Ovary (tissue), 7 donors: ENCODE measurements at regions not wholly inside any gene's neighbourhood (a gene's known extent, or its start where the extent isn't known, plus 50 kb on each side); places are given as distances from the start of the nearest gene placed in this dataset.

ENCODE experiments used
- DNase-seq, 5 donors: peaks; one replicate each; pipeline ENCODE4 v3.0.0-alpha.2; 2019 to 2020
- H3K27ac ChIP-seq, 2 donors: fragments of 200-600 bp; one replicate each; pipeline versions ENCODE4 v1.5.1 to v1.8.0; 2019 to 2022
- H3K27me3 ChIP-seq: fragments of 200-600 bp; one replicate; pipeline ENCODE4 v1.8.0; 2022
- H3K36me3 ChIP-seq: fragments of 200-600 bp; sonication (generic); one replicate; pipeline ENCODE4 v1.5.1; 2019
- H3K4me1 ChIP-seq: one replicate; pipeline ENCODE4 v1.8.1; 2013; ENCODE audit warnings: mild to moderate bottlenecking, moderate library complexity; ENCODE audit not compliant: insufficient read depth
- H3K4me3 ChIP-seq: fragments of 200-600 bp; sonication (generic); one replicate; pipeline ENCODE4 v1.5.1; 2017
- H3K9me3 ChIP-seq, 2 donors: fragments of 200-600 bp in 1 of 2; sonication (generic) in 1 of 2; one replicate each; pipeline versions ENCODE4 v1.5.1 to v1.8.1; 2013 to 2019; ENCODE audit warnings: mild to moderate bottlenecking in 1 of 2, moderate library complexity in 1 of 2
- EP300 ChIP-seq: sonication (generic); formaldehyde crosslinking; IDR thresholded peaks from one replicate; pipeline ENCODE4 v1.6.1; 2017; ENCODE audit warnings: antibody characterized with exemption
- POLR2A ChIP-seq: fragments of 450-650 bp; IDR thresholded peaks from one replicate; pipeline ENCODE4 v1.6.1; 2017; ENCODE audit warnings: antibody characterized with exemption, mild to moderate bottlenecking, moderate library complexity
- WGBS, 3 donors: extraction: QIAGEN DNeasy Blood & Tissue Kit in 1 of 3; methylation state at CpG; one replicate each; pipeline versions ENCODE4 v1.1.5 to v1.1.7; 2013 to 2017; 5-methylcytosine and 5-hydroxymethylcytosine counted together
- intact Hi-C, 4 donors: fragments of 100-400 bp; cut with DNase I; formaldehyde crosslinking; loops; one replicate each; pipeline versions ENCODE4 v1.11.0 to v1.15.1; 2022 to 2023
- TF ChIP-seq, protein P1 (sequence below), 3 donors: fragments of 450-650 bp in 2 of 3; fragments of 200-600 bp in 1 of 3; IDR thresholded peaks; one replicate each; pipeline versions ENCODE4 v1.5.1 to v1.8.0; 2016 to 2022; ENCODE audit warnings: antibody characterized with exemption in 3 of 3, mild to moderate bottlenecking in 1 of 3
- donor health status: DM: no; HTN: no; CAD: no; lungs with moderate emphysema.
- donor health status: DM: no; HTN: no; CAD: no.
- donor health status: Bipolar disorder and iron deficiency.
- donor health status: DM: no; HTN: no; CAD: no.
- donor health status: DM: yes; HTN: yes; CAD: no.

DNA sequence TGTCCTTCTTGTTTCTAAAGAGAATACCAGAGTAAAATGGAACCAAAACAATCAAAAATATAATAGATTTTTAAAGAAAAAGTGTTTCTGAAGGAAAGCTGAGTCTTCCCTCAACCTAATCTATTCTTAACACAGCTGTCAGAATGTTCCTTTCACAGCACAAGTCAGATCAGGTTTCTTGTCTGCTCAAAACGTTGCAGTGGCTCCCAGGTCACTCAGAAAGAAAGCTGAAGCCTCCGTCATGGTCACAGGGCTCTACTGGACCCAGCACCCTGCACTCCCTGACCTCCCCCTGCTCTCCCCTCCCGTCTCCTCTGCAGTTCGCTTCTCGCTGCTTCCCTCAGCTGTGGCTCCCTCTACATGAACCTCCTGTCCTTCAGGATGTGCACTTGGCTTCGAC is 90.7 kb upstream of the PTPRM start:
- Histone ChIP-seq H3K9me3 (no peaks in the 10 kb centered on the region), H3K4me3 (no peak overlapping the region), H3K27me3 (no peaks in the 10 kb centered on the region), H3K36me3 (no peaks in the 10 kb centered on the region), H3K27ac (no peak overlapping the region), H3K4me1 (no peaks in the 10 kb centered on the region)
- no peak for DNase-seq
- intact Hi-C loops = no loop called here
- WGBS, 3 donors = 63 to 74% (median 69%) methylated on average over 6 of the region's 6 CpGs
- TF ChIP-seq POLR2A (no peak), EP300 (no peak)
- TF ChIP-seq, protein P1, sequence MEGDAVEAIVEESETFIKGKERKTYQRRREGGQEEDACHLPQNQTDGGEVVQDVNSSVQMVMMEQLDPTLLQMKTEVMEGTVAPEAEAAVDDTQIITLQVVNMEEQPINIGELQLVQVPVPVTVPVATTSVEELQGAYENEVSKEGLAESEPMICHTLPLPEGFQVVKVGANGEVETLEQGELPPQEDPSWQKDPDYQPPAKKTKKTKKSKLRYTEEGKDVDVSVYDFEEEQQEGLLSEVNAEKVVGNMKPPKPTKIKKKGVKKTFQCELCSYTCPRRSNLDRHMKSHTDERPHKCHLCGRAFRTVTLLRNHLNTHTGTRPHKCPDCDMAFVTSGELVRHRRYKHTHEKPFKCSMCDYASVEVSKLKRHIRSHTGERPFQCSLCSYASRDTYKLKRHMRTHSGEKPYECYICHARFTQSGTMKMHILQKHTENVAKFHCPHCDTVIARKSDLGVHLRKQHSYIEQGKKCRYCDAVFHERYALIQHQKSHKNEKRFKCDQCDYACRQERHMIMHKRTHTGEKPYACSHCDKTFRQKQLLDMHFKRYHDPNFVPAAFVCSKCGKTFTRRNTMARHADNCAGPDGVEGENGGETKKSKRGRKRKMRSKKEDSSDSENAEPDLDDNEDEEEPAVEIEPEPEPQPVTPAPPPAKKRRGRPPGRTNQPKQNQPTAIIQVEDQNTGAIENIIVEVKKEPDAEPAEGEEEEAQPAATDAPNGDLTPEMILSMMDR (IDR thresholded peaks at IDR 0.05) = no peak

DNA sequence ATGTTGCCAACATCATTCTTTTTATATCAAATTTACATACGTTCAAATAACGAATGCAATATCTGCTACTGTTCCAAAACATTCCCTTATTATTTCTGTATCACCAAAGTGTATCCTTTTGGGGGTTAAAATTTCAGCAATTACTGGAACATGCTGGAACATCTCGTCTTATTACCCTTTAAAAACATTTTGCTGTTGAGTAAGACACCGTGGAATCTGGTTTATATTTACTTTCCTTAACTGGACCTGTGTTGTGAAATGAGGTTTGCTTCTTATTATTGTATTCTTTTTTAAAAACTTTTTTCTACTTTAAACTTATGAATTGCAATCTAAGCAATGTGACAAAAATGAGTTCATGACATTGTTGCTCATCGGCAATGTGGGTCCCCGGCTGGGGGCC is 87.4 kb upstream of the PTPRM start:
- no peak overlapping the region for H3K4me3 ChIP-seq
- H3K4me1 ChIP-seq = no peaks in the 10 kb centered on the region
- intact Hi-C loops = no loop called here
- TF ChIP-seq, protein P1 (IDR thresholded peaks at IDR 0.05) = no peak
- no peak for TF ChIP-seq EP300
- no peak for TF ChIP-seq POLR2A
- H3K27me3 ChIP-seq = no peaks in the 10 kb centered on the region
- H3K36me3 ChIP-seq = no peaks in the 10 kb centered on the region
- WGBS, 3 donors = 7 to 23% (median 19%) methylated on average over 6 of the region's 6 CpGs
- no peak for DNase-seq
- no peaks in the 10 kb centered on the region for H3K9me3 ChIP-seq
- no peak overlapping the region for H3K27ac ChIP-seq

DNA sequence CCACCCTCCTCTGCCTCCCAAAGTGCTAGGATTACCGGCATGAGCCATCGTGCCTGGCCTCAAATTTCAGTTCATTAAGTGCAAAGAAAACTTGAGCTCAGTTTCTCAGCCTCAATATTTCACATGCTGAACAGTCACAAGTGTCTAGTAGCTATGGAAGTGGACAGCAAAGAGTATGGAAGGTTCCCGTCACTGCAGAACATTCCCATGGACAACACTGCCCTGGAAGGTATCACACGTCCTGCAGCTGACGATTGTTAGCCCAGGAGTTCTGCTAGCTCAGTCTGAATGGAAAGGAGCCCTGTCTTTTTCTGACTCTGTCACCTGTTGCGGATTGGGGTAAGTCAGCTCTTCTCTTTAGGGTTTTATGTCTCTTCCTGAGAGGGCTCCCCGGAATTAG is 86.2 kb upstream of the PTPRM start:
- no peak overlapping the region for H3K27ac ChIP-seq
- 91 to 93% (median 92%) methylated on average over 7 of the region's 7 CpGs for WGBS, 3 donors
- intact Hi-C loops = no loop called here

DNA sequence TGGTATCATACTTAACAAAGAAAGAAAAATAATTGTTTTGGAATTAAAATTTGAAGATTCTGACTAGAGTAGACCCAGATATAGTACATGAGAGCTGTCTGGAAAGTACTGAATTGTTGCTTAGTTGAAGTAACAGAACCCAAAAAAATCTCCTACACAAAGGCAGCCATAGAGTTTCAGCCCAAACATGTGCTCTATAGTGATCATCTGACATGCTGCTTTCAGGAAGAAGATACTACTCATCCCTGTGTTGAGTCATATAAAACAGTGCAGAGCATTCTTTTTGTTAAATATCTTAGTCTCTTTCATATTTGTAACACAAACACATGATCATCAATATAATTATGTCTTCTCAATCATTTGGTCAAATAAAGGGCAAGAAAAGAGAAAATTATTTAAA is 84.8 kb upstream of the PTPRM start:
- Histone ChIP-seq H3K4me1 (no peaks in the 10 kb centered on the region), H3K4me3 (no peak overlapping the region), H3K36me3 (no peaks in the 10 kb centered on the region), H3K27me3 (no peaks in the 10 kb centered on the region), H3K9me3 (no peaks in the 10 kb centered on the region), H3K27ac (no peak overlapping the region)
- intact Hi-C loops = no loop called here
- TF ChIP-seq, protein P1 (IDR thresholded peaks at IDR 0.05) = no peak
- TF ChIP-seq EP300 = no peak
- no peak for TF ChIP-seq POLR2A
- no peak for DNase-seq

More for the DNA sequence above, 86.2 kb upstream of the PTPRM start:
- no peak overlapping the region for H3K4me3 ChIP-seq
- no peaks in the 10 kb centered on the region for H3K9me3 ChIP-seq
- H3K36me3 ChIP-seq = no peaks in the 10 kb centered on the region
- TF ChIP-seq, protein P1 (IDR thresholded peaks at IDR 0.05) = no peak
- TF ChIP-seq POLR2A = no peak
- TF ChIP-seq EP300 = no peak
- DNase-seq = no peak
- no peaks in the 10 kb centered on the region for H3K27me3 ChIP-seq
- no peaks in the 10 kb centered on the region for H3K4me1 ChIP-seq

DNA sequence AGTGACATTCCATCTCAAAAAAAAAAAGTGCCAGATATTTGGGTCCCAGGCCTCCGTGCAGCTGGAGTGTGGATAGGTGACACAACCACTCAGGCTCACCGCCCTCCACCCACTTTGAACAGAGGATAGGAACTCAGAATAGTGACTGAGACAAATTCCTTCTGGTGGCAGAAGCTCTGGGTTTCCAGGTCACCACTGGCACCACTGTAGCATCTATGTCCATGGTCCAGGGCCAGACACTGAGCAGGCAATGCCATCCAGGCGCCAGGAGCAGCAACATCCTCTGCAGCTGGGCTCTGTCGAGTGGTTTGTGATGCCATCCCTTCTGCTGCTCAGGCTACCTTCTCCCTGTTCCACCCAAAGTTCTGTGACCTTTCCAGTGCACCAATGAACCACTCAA is 81.5 kb upstream of the PTPRM start:
- H3K27ac ChIP-seq = no peak overlapping the region
- H3K27me3 ChIP-seq = no peaks in the 10 kb centered on the region
- DNase-seq = no peak
- TF ChIP-seq EP300 = no peak
- TF ChIP-seq POLR2A = no peak
- TF ChIP-seq, protein P1 (IDR thresholded peaks at IDR 0.05) = no peak
- intact Hi-C loops = no loop called here
- no peaks in the 10 kb centered on the region for H3K9me3 ChIP-seq
- WGBS, 3 donors = 90 to 98% (median 95%) methylated on average over 4 of the region's 4 CpGs
- H3K36me3 ChIP-seq = no peaks in the 10 kb centered on the region
- no peak overlapping the region for H3K4me3 ChIP-seq
- H3K4me1 ChIP-seq = no peaks in the 10 kb centered on the region
